ENCODE measurements at regions not wholly inside any gene's neighbourhood (a gene's known extent, or its start where the extent isn't known, plus 50 kb on each side); places are given as distances from the start of the nearest gene placed in this dataset.

DNA sequence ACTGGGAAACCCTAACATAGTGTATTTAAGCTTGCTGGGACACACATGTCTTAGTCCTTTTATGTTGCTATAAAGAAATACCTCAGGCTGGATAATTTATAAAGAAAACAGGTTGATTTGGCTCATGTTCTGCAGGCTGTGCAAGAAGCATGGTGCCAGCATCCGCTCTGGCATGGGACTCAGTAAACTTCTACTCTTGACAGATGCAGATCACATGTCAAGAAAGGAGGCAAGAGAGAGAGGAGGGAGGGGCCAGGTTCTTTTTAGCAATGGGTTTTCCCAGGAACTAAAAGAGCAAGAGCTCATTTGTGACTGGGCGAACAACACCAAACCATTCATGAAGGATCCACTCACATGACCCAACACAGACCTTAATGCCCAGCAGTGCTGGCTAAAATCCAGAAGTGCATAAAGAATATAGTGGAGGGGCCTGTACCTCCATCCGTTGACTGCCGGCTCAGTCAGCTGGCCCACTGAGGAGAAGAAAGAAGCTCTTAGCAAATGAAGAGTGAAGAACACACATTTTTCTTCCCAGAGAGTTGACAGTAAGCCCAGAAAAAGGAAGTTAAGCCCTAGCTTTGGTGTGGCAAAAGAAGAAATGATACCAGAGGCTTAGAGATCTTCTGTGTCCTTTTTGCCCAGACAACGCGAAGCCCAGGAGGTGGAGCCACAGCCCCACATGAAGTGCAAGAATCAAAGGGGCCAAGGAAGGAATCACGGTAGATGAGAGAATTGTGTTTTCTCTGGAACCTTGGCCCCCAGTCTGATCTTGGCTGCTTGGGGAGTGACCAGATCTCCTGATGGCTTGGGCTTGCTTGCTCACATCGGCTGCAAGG, 183.5 kb upstream of the FAM98A start:
- Histone ChIP-seq H3K4me3 (ENCODE audit: insufficient read depth, low read depth, low read length) (no peak overlapping the region), H3K9ac (ENCODE audit: low read length) (no peak overlapping the region), H3K36me3 (ENCODE audit: insufficient read depth, low read length) (no peaks in the 10 kb centered on the region), H4K20me1 (ENCODE audit: insufficient read depth, low read length) (no peaks in the 10 kb centered on the region), H3K9me3 (ENCODE audit: insufficient read depth, low read depth, low read length) (no peaks in the 10 kb centered on the region), H3K79me2 (ENCODE audit: insufficient read depth, low read length) (no peaks in the 10 kb centered on the region), H3K27ac (ENCODE audit: low read depth, low read length) (no peak overlapping the region), H3K27me3 (ENCODE audit: insufficient read depth, low read length) (no peaks in the 10 kb centered on the region), H2AFZ (ENCODE audit: low read depth, low read length) (no peak overlapping the region), H3K4me2 (ENCODE audit: low read length) (no peak overlapping the region), H3K4me1 (ENCODE audit: insufficient read depth, low read length) (no peaks in the 10 kb centered on the region)
- Mint-ChIP-seq H3K4me1 (ENCODE audit: low read depth, unreplicated experiment) (no peaks in the 10 kb centered on the region), H3K27me3 (ENCODE audit: low read depth, unreplicated experiment) (no peaks in the 10 kb centered on the region), H3K9me3 (ENCODE audit: unreplicated experiment) (no peaks in the 10 kb centered on the region), H3K4me3 (ENCODE audit: unreplicated experiment) (no peak overlapping the region), H3K27ac (ENCODE audit: unreplicated experiment) (peak overlapping the region; percentile 53), H3K36me3 (ENCODE audit: low read depth, unreplicated experiment) (no peaks in the 10 kb centered on the region)
- TF ChIP-seq EZH2 (IDR thresholded peaks at IDR 0.05; ENCODE audit: insufficient read depth, low read length): no peak
- TF ChIP-seq, protein P1, sequence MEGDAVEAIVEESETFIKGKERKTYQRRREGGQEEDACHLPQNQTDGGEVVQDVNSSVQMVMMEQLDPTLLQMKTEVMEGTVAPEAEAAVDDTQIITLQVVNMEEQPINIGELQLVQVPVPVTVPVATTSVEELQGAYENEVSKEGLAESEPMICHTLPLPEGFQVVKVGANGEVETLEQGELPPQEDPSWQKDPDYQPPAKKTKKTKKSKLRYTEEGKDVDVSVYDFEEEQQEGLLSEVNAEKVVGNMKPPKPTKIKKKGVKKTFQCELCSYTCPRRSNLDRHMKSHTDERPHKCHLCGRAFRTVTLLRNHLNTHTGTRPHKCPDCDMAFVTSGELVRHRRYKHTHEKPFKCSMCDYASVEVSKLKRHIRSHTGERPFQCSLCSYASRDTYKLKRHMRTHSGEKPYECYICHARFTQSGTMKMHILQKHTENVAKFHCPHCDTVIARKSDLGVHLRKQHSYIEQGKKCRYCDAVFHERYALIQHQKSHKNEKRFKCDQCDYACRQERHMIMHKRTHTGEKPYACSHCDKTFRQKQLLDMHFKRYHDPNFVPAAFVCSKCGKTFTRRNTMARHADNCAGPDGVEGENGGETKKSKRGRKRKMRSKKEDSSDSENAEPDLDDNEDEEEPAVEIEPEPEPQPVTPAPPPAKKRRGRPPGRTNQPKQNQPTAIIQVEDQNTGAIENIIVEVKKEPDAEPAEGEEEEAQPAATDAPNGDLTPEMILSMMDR (IDR thresholded peaks at IDR 0.05; ENCODE audit: insufficient read depth, low read depth, low read length): no peak
- DNase-seq (ENCODE audit: low read depth) (no peak), FAIRE-seq (no peak)

- no peak for FAIRE-seq
- no peak overlapping the region for H2AFZ ChIP-seq (ENCODE audit: low read depth, low read length)
- H3K4me2 ChIP-seq (ENCODE audit: low read length): no peak overlapping the region
- H4K20me1 ChIP-seq (ENCODE audit: insufficient read depth, low read length): no peaks in the 10 kb centered on the region
- no peak overlapping the region for H3K9ac ChIP-seq (ENCODE audit: low read length)
- H3K4me3 Mint-ChIP-seq (ENCODE audit: unreplicated experiment): no peak overlapping the region
- H3K4me3 ChIP-seq (ENCODE audit: insufficient read depth, low read depth, low read length): no peak overlapping the region
- no peaks in the 10 kb centered on the region for H3K79me2 ChIP-seq (ENCODE audit: insufficient read depth, low read length)
- H3K27ac Mint-ChIP-seq (ENCODE audit: unreplicated experiment): no peak overlapping the region
- H3K9me3 Mint-ChIP-seq (ENCODE audit: unreplicated experiment): peaks cover 3% of the 10 kb centered on the region
- DNase-seq (ENCODE audit: low read depth): peak; percentile 20
- H3K36me3 Mint-ChIP-seq (ENCODE audit: low read depth, unreplicated experiment): no peaks in the 10 kb centered on the region
- H3K36me3 ChIP-seq (ENCODE audit: insufficient read depth, low read length): no peaks in the 10 kb centered on the region
- no peak overlapping the region for H3K27ac ChIP-seq (ENCODE audit: low read depth, low read length)
- no peaks in the 10 kb centered on the region for H3K4me1 Mint-ChIP-seq (ENCODE audit: low read depth, unreplicated experiment)
- no peaks in the 10 kb centered on the region for H3K27me3 Mint-ChIP-seq (ENCODE audit: low read depth, unreplicated experiment)
- TF ChIP-seq EZH2 (IDR thresholded peaks at IDR 0.05; ENCODE audit: insufficient read depth, low read length): no peak
- TF ChIP-seq, protein P1 (IDR thresholded peaks at IDR 0.05; ENCODE audit: insufficient read depth, low read depth, low read length): no peak
- no peaks in the 10 kb centered on the region for H3K27me3 ChIP-seq (ENCODE audit: insufficient read depth, low read length)
- no peaks in the 10 kb centered on the region for H3K4me1 ChIP-seq (ENCODE audit: insufficient read depth, low read length)
- H3K9me3 ChIP-seq (ENCODE audit: insufficient read depth, low read depth, low read length): no peaks in the 10 kb centered on the region
Observed at GRCh38 chr2:33777786-33778185, 178.7 kb upstream of the FAM98A start.

DNA sequence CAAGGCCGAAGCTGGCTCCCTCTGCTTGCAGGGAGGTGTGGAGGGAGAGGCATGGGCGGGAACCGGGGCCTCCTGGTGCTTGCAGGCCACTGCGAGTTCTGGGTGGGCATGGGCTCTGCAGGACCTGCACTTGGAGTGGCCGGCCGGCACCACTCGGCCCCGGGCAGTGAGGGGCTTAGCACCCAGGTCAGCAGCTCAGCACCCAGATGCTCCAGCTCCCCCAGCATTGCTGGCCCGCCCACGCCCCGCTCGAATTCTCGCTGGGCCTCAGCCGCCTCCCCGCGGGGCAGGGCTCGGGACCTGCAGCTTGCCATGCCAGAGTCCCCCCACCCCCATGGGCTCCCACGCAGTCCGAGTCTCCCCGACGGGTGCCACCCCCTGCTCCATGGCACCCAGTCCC, 176.2 kb upstream of the FAM98A start:
- Histone ChIP-seq H3K4me1 (ENCODE audit: insufficient read depth, low read length) (no peaks in the 10 kb centered on the region), H3K9me3 (ENCODE audit: insufficient read depth, low read depth, low read length) (no peaks in the 10 kb centered on the region), H3K9ac (ENCODE audit: low read length) (no peak overlapping the region), H3K4me2 (ENCODE audit: low read length) (no peak overlapping the region), H4K20me1 (ENCODE audit: insufficient read depth, low read length) (no peaks in the 10 kb centered on the region), H3K27me3 (ENCODE audit: insufficient read depth, low read length) (no peaks in the 10 kb centered on the region), H2AFZ (ENCODE audit: low read depth, low read length) (no peak overlapping the region), H3K36me3 (ENCODE audit: insufficient read depth, low read length) (no peaks in the 10 kb centered on the region), H3K27ac (ENCODE audit: low read depth, low read length) (no peak overlapping the region), H3K79me2 (ENCODE audit: insufficient read depth, low read length) (no peaks in the 10 kb centered on the region), H3K4me3 (ENCODE audit: insufficient read depth, low read depth, low read length) (no peak overlapping the region)
- Mint-ChIP-seq H3K9me3 (ENCODE audit: unreplicated experiment) (peaks cover 3% of the 10 kb centered on the region), H3K27me3 (ENCODE audit: low read depth, unreplicated experiment) (no peaks in the 10 kb centered on the region), H3K4me1 (ENCODE audit: low read depth, unreplicated experiment) (no peaks in the 10 kb centered on the region), H3K4me3 (ENCODE audit: unreplicated experiment) (no peak overlapping the region), H3K36me3 (ENCODE audit: low read depth, unreplicated experiment) (no peaks in the 10 kb centered on the region), H3K27ac (ENCODE audit: unreplicated experiment) (no peak overlapping the region)
- DNase-seq (ENCODE audit: low read depth) (no peak), FAIRE-seq (no peak)
- no peak for TF ChIP-seq EZH2 (IDR thresholded peaks at IDR 0.05; ENCODE audit: insufficient read depth, low read length)
- TF ChIP-seq, protein P1 (IDR thresholded peaks at IDR 0.05; ENCODE audit: insufficient read depth, low read depth, low read length): no peak
